Mesendoderm (in vitro differentiated cells): ENCODE measurements at regions not wholly inside any gene's neighbourhood (a gene's known extent, or its start where the extent isn't known, plus 50 kb on each side); places are given as distances from the start of the nearest gene placed in this dataset.
"Not testable (repeated sequence)": the region's sequence is repeated elsewhere in the genome, so short reads cannot be mapped to it uniquely, and the experiment has no call there.

Experiments
- DNase-seq: peaks from one replicate; pipeline ENCODE4 v3.0.0; 2013
- H2AK5ac ChIP-seq: 2 replicates; pipeline ENCODE4 v1.6.1; 2013; ENCODE audit warnings: low read length, inconsistent platforms
- H2BK120ac ChIP-seq: 2 replicates; pipeline ENCODE4 v1.6.1; 2013; ENCODE audit warnings: low read depth, mild to moderate bottlenecking, low read length, moderate library complexity, mixed read lengths
- H2BK15ac ChIP-seq: replicated peaks from 2 replicates; pipeline ENCODE4 v1.6.1; 2013; ENCODE audit warnings: low read depth, mild to moderate bottlenecking, moderate library complexity
- H2BK5ac ChIP-seq: 2 replicates; pipeline ENCODE4 v1.6.1; 2013; ENCODE audit warnings: low read length, inconsistent platforms
- H3K18ac ChIP-seq: 2 replicates; pipeline ENCODE4 v1.6.1; 2013; ENCODE audit warnings: mild to moderate bottlenecking, low read length, mixed read lengths
- H3K23ac ChIP-seq: one replicate; pipeline ENCODE4 v1.6.1; 2013; ENCODE audit warnings: low read length
- H3K27ac ChIP-seq: 2 replicates; pipeline ENCODE4 v1.5.1; 2013; ENCODE audit warnings: low read depth, mild to moderate bottlenecking, inconsistent platforms, low read length, moderate library complexity
- H3K27me3 ChIP-seq: 2 replicates; pipeline ENCODE4 v1.6.1; 2013; ENCODE audit warnings: low read length, control low read depth, mild to moderate bottlenecking, inconsistent platforms; ENCODE audit not compliant: insufficient read depth, poor library complexity
- H3K36me3 ChIP-seq: 2 replicates; pipeline ENCODE4 v1.6.1; 2013; ENCODE audit warnings: low read length, inconsistent platforms; ENCODE audit not compliant: control insufficient read depth, insufficient read depth
- H3K4ac ChIP-seq: one replicate; pipeline ENCODE4 v1.6.1; 2013; ENCODE audit warnings: low read depth, mild to moderate bottlenecking, low read length, moderate library complexity
- H3K4me1 ChIP-seq: 2 replicates; pipeline ENCODE4 v1.6.1; 2013; ENCODE audit warnings: low read depth, low read length, inconsistent platforms; ENCODE audit not compliant: control insufficient read depth
- H3K4me2 ChIP-seq: 2 replicates; pipeline ENCODE4 v1.6.1; 2013; ENCODE audit warnings: low read length
- H3K4me3 ChIP-seq: 2 replicates; pipeline ENCODE4 v1.5.1; 2013; ENCODE audit warnings: mild to moderate bottlenecking, low read length
- H3K56ac ChIP-seq: one replicate; pipeline ENCODE4 v1.6.1; 2013; ENCODE audit warnings: low read length
- H3K79me1 ChIP-seq: 2 replicates; pipeline ENCODE4 v1.6.1; 2013; ENCODE audit warnings: low read length, inconsistent platforms
- H3K79me2 ChIP-seq: 2 replicates; pipeline ENCODE4 v1.6.1; 2013; ENCODE audit warnings: mild to moderate bottlenecking, low read length; ENCODE audit not compliant: control insufficient read depth, insufficient read depth
- H3K9ac ChIP-seq: 2 replicates; pipeline ENCODE4 v1.6.1; 2013; ENCODE audit warnings: low read length, inconsistent platforms
- H4K5ac ChIP-seq: one replicate; pipeline ENCODE4 v1.6.1; 2013; ENCODE audit warnings: low read length
- H4K8ac ChIP-seq: one replicate; pipeline ENCODE4 v1.6.1; 2013; ENCODE audit warnings: low read depth, mild to moderate bottlenecking, control low read depth, low read length, moderate library complexity
- WGBS: extraction: QIAGEN DNeasy Blood & Tissue Kit; methylation state at CpG from one replicate; pipeline ENCODE4 v1.1.7; 2013; ENCODE audit warnings: low lambda C conversion rate, missing lambda C conversion rate; ENCODE audit not compliant: insufficient coverage; ENCODE audit errors: extremely low coverage; 5-methylcytosine and 5-hydroxymethylcytosine counted together

GRCh38 chr20:47983642-47984041 lies 198.4 kb upstream of the SULF2 start:
- not testable (repeated sequence) for H3K27me3 ChIP-seq, H3K18ac ChIP-seq, H2AK5ac ChIP-seq

GRCh38 chr20:47982574-47983360 lies 197.5 kb upstream of the SULF2 start:
- no peak for DNase-seq
- Histone ChIP-seq H3K56ac (no peak overlapping the region), H3K36me3 (no peaks in the 10 kb centered on the region), H3K23ac (no peak overlapping the region), H3K79me1 (no peaks in the 10 kb centered on the region), H3K27me3 (no peaks in the 10 kb centered on the region), H3K4ac (no peak overlapping the region), H3K18ac (no peak overlapping the region), H3K4me2 (no peak overlapping the region), H2AK5ac (no peak overlapping the region), H3K4me3 (no peak overlapping the region), H4K5ac (no peak overlapping the region), H3K79me2 (no peaks in the 10 kb centered on the region), H3K9ac (no peak overlapping the region), H2BK120ac (no peak overlapping the region), H3K27ac (no peak overlapping the region), H4K8ac (no peak overlapping the region), H2BK5ac (no peak overlapping the region), H2BK15ac (no peak overlapping the region), H3K4me1 (no peaks in the 10 kb centered on the region)
- no CpG with 5 or more reads among the region's 18 CpGs for WGBS

More at GRCh38 chr20:47983642-47984041, 198.4 kb upstream of the SULF2 start:
- not testable (repeated sequence) for H3K27ac ChIP-seq, DNase-seq, H4K5ac ChIP-seq, H3K9ac ChIP-seq, H3K79me2 ChIP-seq, H3K79me1 ChIP-seq, H3K4ac ChIP-seq, H3K36me3 ChIP-seq, H2BK15ac ChIP-seq, H3K23ac ChIP-seq, H3K4me2 ChIP-seq, H2BK5ac ChIP-seq, H2BK120ac ChIP-seq, H3K4me3 ChIP-seq, H3K4me1 ChIP-seq, H3K56ac ChIP-seq, H4K8ac ChIP-seq
- no CpG with 5 or more reads among the region's 8 CpGs for WGBS

GRCh38 chr20:47981222-47981621 lies 195.9 kb upstream of the SULF2 start:
- H4K5ac ChIP-seq = no peak overlapping the region
- H3K4me2 ChIP-seq = no peak overlapping the region
- no peak overlapping the region for H2BK15ac ChIP-seq
- H4K8ac ChIP-seq = no peak overlapping the region
- no peak overlapping the region for H2BK5ac ChIP-seq
- no peaks in the 10 kb centered on the region for H3K27me3 ChIP-seq
- no peak overlapping the region for H2AK5ac ChIP-seq
- no peak overlapping the region for H3K27ac ChIP-seq
- H2BK120ac ChIP-seq = no peak overlapping the region
- no peaks in the 10 kb centered on the region for H3K79me2 ChIP-seq
- no CpG with 5 or more reads among the region's 6 CpGs for WGBS
- H3K9ac ChIP-seq = no peak overlapping the region
- H3K4me3 ChIP-seq = no peak overlapping the region
- H3K4ac ChIP-seq = no peak overlapping the region
- H3K36me3 ChIP-seq = no peaks in the 10 kb centered on the region
- no peak for DNase-seq
- H3K23ac ChIP-seq = no peak overlapping the region
- no peaks in the 10 kb centered on the region for H3K79me1 ChIP-seq
- no peak overlapping the region for H3K56ac ChIP-seq
- H3K4me1 ChIP-seq = no peaks in the 10 kb centered on the region
- no peak overlapping the region for H3K18ac ChIP-seq

- Histone ChIP-seq H3K27ac (no peak overlapping the region), H3K18ac (no peak overlapping the region)
Measured at GRCh38 chr20:47980336-47981177, 195.3 kb upstream of the SULF2 start.

GRCh38 chr20:47979361-47980095 lies 194.2 kb upstream of the SULF2 start:
- not testable (repeated sequence) for H3K36me3 ChIP-seq, H3K27me3 ChIP-seq, H3K4me3 ChIP-seq, H3K4me1 ChIP-seq, H2BK120ac ChIP-seq, DNase-seq, H3K79me2 ChIP-seq, H3K23ac ChIP-seq, H4K5ac ChIP-seq, H3K4me2 ChIP-seq, H3K79me1 ChIP-seq, H3K4ac ChIP-seq, H2BK15ac ChIP-seq, H2AK5ac ChIP-seq, H3K9ac ChIP-seq, H2BK5ac ChIP-seq, H3K18ac ChIP-seq, H4K8ac ChIP-seq, H3K27ac ChIP-seq
- no CpG with 5 or more reads among the region's 11 CpGs for WGBS
- peak overlapping the region; percentile 25 for H3K56ac ChIP-seq

More at GRCh38 chr20:47980336-47981177, 195.3 kb upstream of the SULF2 start:
- Histone ChIP-seq H2AK5ac (no peak overlapping the region), H3K79me1 (no peaks in the 10 kb centered on the region), H2BK15ac (no peak overlapping the region), H3K56ac (no peak overlapping the region), H3K79me2 (no peaks in the 10 kb centered on the region), H3K4ac (no peak overlapping the region), H3K9ac (no peak overlapping the region), H3K23ac (no peak overlapping the region), H3K4me2 (no peak overlapping the region), H4K8ac (no peak overlapping the region), H3K4me3 (no peak overlapping the region), H3K27me3 (no peaks in the 10 kb centered on the region), H2BK5ac (no peak overlapping the region), H4K5ac (no peak overlapping the region), H3K4me1 (no peaks in the 10 kb centered on the region), H3K36me3 (no peaks in the 10 kb centered on the region), H2BK120ac (no peak overlapping the region)
- no peak for DNase-seq
- no CpG with 5 or more reads among the region's 10 CpGs for WGBS
